Activated naive CD8-positive, alpha-beta T cell treated with anti-CD3 and anti-CD28 coated beads for 36 hours (primary cell): ENCODE measurements at regions not wholly inside any gene's neighbourhood (a gene's known extent, or its start where the extent isn't known, plus 50 kb on each side); places are given as distances from the start of the nearest gene placed in this dataset.
"Not testable (repeated sequence)": the region's sequence is repeated elsewhere in the genome, so short reads cannot be mapped to it uniquely, and the experiment has no call there.

Experiments used
- DNase-seq: peaks from one replicate; pipeline ENCODE4 v3.0.0; 2021
- H3K27ac Mint-ChIP-seq: one replicate; pipeline ENCODE4 v1.8.0; 2022; ENCODE audit warnings: mild to moderate bottlenecking, moderate library complexity, mixed read lengths
- H3K27me3 Mint-ChIP-seq: one replicate; pipeline ENCODE4 v1.8.0; 2022; ENCODE audit warnings: mild to moderate bottlenecking, mixed read lengths
- H3K36me3 Mint-ChIP-seq: one replicate; pipeline ENCODE4 v1.8.0; 2021; ENCODE audit warnings: mild to moderate bottlenecking, mixed read lengths
- H3K4me1 Mint-ChIP-seq: one replicate; pipeline ENCODE4 v1.8.0; 2021; ENCODE audit warnings: mixed read lengths
- H3K4me3 Mint-ChIP-seq: one replicate; pipeline ENCODE4 v1.8.0; 2022; ENCODE audit warnings: mild to moderate bottlenecking, moderate library complexity, mixed read lengths
- H3K9me3 Mint-ChIP-seq: one replicate; pipeline ENCODE4 v1.8.0; 2022; ENCODE audit warnings: mixed read lengths

DNA sequence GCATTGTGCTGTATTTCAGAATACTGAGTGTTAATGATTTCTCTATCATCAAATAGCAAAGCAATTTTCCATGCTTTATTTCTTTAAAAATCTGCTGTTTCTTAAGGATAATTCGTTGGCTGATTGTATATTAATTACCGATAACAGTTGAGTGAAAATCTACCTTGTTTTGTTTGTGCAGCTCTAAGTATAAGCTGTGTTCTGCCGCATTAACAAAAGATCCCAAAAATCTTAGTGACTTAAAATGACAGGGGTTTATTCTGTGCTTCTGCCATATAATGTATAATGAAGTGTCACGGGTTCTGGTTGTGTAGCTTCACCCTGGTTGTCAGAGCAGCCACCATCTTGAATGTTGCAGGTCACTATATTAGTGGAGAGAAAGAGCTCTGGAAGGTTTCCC, 196.1 kb downstream of the ACTR3 start:
- H3K36me3 Mint-ChIP-seq = no peaks in the 10 kb centered on the region
- DNase-seq = no peak
- H3K9me3 Mint-ChIP-seq = no peaks in the 10 kb centered on the region
- no peak overlapping the region for H3K4me3 Mint-ChIP-seq
- no peak overlapping the region for H3K27ac Mint-ChIP-seq
- H3K27me3 Mint-ChIP-seq = peaks cover 18% of the 10 kb centered on the region
- H3K4me1 Mint-ChIP-seq = no peaks in the 10 kb centered on the region

DNA sequence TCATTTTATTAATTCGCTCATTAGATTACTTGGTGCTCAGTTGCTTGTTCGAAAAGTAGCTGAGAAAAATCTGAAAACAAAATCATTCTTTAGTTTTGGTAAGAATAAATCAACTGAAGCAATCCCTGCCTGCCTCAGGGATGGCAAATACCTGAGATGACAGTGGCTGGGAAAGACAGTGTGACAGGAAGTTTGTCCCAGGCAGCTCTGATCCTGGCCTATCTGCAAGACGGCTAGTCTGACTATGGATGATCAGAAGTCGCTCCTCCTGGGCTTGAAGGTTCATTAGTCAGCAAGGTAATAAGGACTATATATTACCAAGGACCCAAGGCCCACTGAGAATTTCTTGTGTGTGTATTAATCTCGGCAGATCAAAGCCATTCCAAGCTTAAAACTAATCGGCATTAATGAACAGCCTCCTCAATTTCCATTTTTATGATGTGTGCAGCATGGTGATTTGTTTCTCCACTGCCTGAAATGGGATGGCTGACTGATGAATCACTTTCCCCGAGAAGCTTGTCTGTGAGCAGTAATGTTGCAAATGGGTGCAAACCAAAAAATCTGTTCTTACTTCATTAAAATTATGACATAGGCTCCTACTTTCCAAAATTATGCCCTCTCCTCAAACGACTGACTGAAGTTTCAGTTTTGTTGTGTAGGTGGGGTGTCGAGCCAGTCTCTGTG, 199.9 kb downstream of the ACTR3 start:
- Mint-ChIP-seq H3K36me3 (no peaks in the 10 kb centered on the region), H3K4me1 (no peaks in the 10 kb centered on the region), H3K9me3 (peaks cover under 1% of the 10 kb centered on the region), H3K27ac (no peak overlapping the region), H3K4me3 (no peak overlapping the region), H3K27me3 (peaks cover 4% of the 10 kb centered on the region)
- DNase-seq = no peak

DNA sequence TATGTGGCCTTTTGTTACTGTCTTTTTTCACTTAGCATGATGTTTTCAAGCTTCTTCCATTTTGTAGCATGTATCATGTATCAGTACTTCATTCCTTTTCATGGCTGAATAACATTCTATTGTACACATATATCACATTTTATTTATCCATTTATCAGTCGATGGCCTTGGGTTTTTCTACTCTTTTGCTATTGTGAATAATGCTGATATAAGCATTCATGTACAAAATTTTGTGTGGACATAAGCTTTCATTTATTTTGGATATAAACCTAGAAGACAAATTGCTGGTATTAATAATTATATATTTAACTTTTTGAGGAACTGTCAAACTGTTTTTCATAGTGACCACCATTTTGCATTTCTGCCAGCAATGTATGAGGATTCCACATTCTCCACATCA, 201.1 kb downstream of the ACTR3 start:
- DNase-seq = no peak
- Mint-ChIP-seq H3K36me3 (no peaks in the 10 kb centered on the region), H3K4me1 (no peaks in the 10 kb centered on the region), H3K27me3 (peaks cover 8% of the 10 kb centered on the region), H3K9me3 (peaks cover 6% of the 10 kb centered on the region), H3K27ac (no peak overlapping the region), H3K4me3 (no peak overlapping the region)

DNA sequence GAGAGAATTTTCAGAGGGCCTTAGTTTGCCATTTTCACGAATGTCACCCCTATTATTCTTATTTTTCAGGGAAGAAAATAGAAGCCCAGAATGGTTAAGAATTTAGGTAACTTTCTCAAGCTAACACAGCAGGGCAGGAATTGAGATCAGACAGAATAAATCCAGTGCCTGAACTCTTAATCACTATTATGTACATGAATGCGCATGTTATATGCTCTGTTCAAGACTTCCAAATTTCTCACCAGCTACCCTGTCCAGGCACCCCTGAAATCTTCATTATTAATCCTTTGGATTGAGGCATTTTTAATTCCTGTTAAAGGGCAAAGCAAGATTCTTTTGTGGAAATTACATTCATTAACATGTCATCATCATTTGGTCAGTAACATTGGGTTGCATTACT, 218.4 kb downstream of the ACTR3 start:
- H3K4me3 Mint-ChIP-seq = no peak overlapping the region
- H3K27ac Mint-ChIP-seq = no peak overlapping the region
- H3K36me3 Mint-ChIP-seq = no peaks in the 10 kb centered on the region
- no peaks in the 10 kb centered on the region for H3K4me1 Mint-ChIP-seq
- peaks cover 18% of the 10 kb centered on the region for H3K27me3 Mint-ChIP-seq
- no peak for DNase-seq
- peaks cover 16% of the 10 kb centered on the region for H3K9me3 Mint-ChIP-seq

DNA sequence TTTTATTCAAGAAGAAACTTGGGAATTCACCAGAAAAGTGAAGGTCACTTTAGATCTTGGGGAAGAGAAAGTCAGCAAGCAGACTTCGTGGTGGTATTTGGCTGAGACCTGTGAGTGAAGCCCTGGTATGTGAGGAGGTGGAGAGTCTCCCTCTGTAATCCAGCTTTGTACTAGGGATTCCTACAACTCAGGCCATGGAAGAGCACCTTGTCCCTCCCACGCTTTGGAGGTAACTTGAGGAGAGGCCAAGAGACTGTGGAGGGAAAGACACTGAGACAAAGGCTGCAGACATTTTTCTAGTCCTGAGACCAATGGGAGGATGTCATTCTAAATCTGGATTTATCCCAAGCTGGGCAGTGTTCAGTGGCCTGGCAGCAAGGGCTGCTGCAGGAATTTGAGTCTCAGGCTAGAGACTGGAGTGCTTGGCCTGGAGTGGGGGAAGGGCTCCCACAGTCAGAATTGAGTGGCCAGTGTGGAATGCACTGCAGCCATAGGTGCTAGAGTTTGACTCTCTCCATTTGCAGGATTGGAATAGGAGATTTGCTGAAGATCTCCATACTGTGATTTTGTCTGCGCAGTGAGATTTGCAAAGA, 219.0 kb downstream of the ACTR3 start:
- Mint-ChIP-seq H3K4me3 (no peak overlapping the region), H3K4me1 (no peaks in the 10 kb centered on the region), H3K27me3 (peaks cover 22% of the 10 kb centered on the region), H3K27ac (no peak overlapping the region), H3K36me3 (no peaks in the 10 kb centered on the region), H3K9me3 (peaks cover 13% of the 10 kb centered on the region)
- no peak for DNase-seq

DNA sequence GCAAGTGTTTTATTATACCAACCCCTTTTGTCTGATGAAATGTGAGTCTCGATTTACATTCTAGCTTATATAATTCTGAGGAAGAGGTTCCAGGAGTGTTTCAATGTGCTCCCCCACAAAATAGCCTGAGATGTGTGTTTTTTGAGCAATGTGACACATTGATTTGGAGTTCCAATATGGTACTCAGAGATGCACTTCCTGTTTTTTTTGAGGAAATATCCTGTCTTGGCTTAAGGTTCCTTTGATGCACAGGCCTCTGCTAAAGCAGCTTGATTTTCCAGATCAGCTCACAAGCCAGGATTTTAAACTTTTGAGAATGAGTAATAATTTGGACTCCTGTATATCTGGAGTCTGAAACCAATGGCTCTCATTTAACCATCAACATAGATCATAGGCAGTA, 221.4 kb downstream of the ACTR3 start:
- DNase-seq = no peak
- Mint-ChIP-seq H3K36me3 (no peaks in the 10 kb centered on the region), H3K27ac (no peak overlapping the region), H3K4me1 (no peaks in the 10 kb centered on the region), H3K9me3 (peaks cover 3% of the 10 kb centered on the region), H3K4me3 (no peak overlapping the region), H3K27me3 (peaks cover 23% of the 10 kb centered on the region)

DNA sequence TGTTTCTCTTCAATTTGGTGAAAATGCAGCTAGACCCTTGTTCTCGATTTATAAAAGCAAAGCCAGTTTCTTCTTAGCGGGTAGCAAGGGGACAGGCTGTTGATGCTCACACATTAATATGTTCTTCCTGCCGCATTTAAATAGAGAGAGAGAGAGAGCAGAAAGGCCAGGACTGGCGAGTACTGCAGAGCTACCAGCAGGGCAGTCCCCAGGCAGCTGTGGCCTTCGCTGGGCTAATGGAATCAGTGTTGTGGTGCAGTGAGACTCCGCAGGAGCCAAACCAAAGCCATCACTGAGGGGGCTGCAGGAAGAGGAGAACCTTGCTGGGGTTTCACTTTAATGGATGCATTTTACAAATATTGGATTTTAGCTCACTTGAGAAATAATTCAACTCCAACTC, 223.6 kb downstream of the ACTR3 start:
- no peaks in the 10 kb centered on the region for H3K36me3 Mint-ChIP-seq
- H3K4me1 Mint-ChIP-seq = no peaks in the 10 kb centered on the region
- H3K27ac Mint-ChIP-seq = no peak overlapping the region
- H3K9me3 Mint-ChIP-seq = no peaks in the 10 kb centered on the region
- H3K4me3 Mint-ChIP-seq = no peak overlapping the region
- no peak for DNase-seq
- peaks cover 21% of the 10 kb centered on the region for H3K27me3 Mint-ChIP-seq

DNA sequence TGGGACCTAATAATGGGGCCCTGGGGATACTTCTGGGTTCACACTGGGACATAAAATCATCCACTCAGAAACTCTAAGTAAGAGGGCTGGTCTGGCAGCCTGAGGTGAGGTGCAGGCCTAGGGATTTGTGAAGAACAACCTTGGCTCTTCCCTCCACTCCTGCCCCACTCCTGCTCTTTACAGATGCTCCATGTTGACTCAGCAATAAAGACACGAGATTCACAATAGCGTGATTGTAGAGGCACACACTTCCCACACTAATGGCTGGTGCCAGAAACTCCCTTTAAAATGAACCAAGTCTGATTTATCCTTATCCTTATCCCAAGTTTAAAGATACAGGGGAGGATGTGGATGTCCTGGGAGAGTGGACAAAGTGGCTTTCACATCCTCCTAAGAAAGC, 228.2 kb downstream of the ACTR3 start:
- Mint-ChIP-seq H3K4me3 (no peak overlapping the region), H3K9me3 (no peaks in the 10 kb centered on the region), H3K27ac (no peak overlapping the region), H3K36me3 (no peaks in the 10 kb centered on the region), H3K27me3 (peaks cover 11% of the 10 kb centered on the region), H3K4me1 (no peaks in the 10 kb centered on the region)
- no peak for DNase-seq

DNA sequence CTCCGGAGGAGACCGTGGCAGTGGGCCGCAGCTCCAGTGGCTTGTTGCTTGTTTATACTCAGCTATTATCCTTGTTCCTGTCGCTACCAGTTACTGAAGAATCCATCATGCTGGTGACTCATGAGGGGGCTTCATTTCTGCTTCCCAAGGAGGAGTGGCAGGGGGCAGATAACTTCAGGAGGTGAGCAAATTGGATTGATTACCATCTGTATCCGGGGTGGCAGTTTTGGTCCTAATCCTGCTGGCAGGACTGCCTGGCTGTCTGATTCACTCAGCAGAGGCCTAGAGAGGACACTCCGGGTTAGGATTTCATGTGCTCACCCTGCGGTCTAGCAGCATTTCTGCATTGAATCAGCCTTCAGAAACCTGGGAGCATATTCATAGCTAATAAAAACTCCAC, 230.0 kb downstream of the ACTR3 start:
- no peaks in the 10 kb centered on the region for H3K4me1 Mint-ChIP-seq
- no peak overlapping the region for H3K4me3 Mint-ChIP-seq
- H3K36me3 Mint-ChIP-seq = no peaks in the 10 kb centered on the region
- no peak overlapping the region for H3K27ac Mint-ChIP-seq
- peaks cover 11% of the 10 kb centered on the region for H3K27me3 Mint-ChIP-seq
- no peak for DNase-seq
- H3K9me3 Mint-ChIP-seq = no peaks in the 10 kb centered on the region

DNA sequence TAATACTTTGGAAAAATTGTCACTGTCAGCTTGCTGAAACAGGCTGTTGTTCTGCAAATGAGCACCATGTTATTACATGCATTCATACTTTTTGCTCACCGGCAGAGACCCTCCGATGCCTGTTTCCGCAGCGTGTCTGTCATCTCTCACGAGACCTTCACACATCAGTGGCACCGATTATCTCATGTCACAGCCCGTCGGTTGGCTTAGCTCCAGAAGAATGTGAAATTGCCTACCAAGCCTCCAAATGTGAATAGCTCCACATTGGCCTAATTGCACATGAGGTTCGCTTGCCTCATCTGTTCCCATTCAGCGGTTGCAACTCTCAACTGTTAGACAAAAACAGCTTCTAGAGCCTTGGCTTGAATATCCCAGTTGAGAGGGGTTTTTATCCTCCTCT, 233.0 kb downstream of the ACTR3 start:
- no peaks in the 10 kb centered on the region for H3K36me3 Mint-ChIP-seq

DNA sequence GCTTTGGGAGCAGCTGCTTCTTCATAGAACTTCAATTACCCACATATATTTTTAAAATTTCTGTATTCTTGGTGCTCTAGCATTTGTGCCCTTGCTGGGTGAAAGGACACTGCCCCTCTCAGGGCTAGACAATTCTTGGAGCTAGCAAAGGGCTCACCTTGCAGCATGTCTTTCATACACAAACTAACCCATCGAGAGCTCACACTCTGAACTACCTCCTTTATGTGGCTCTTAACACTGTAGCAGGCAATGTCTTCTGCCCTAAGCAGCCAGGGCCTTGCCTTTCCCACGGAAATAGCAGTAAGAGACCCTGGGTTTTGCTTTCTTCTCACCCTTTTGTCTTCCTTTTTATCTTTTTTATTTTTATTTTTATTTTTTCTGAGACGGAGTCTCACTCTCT, 234.0 kb downstream of the ACTR3 start:
- no peaks in the 10 kb centered on the region for H3K36me3 Mint-ChIP-seq
- no peak for DNase-seq
- peaks cover 14% of the 10 kb centered on the region for H3K27me3 Mint-ChIP-seq
- H3K9me3 Mint-ChIP-seq = no peaks in the 10 kb centered on the region
- no peak overlapping the region for H3K4me3 Mint-ChIP-seq
- no peaks in the 10 kb centered on the region for H3K4me1 Mint-ChIP-seq
- H3K27ac Mint-ChIP-seq = no peak overlapping the region

More for the DNA sequence above, 233.0 kb downstream of the ACTR3 start:
- DNase-seq = no peak
- Mint-ChIP-seq H3K4me1 (no peaks in the 10 kb centered on the region), H3K27me3 (peaks cover 7% of the 10 kb centered on the region), H3K4me3 (no peak overlapping the region), H3K27ac (no peak overlapping the region), H3K9me3 (no peaks in the 10 kb centered on the region)

DNA sequence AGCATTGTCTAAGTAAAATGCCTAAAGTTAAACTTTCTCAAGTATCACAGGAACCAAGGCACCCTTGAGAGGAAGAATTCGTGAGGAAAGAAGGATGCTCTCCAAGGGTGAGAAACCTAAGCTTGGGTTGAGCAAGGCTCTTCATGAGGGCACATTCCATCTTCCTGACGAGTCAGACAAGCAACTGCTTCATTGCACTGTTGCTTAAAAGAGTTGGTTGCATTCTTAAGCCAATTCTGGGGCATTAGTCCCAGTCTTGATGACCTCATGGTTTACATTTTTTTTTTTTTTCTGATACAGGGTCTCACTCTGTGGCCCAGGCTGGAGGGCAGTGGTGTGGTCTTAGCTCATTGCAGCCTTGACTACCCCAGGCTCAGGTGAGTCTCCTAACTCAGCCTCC, 237.5 kb downstream of the ACTR3 start:
- no peak overlapping the region for H3K4me3 Mint-ChIP-seq
- H3K9me3 Mint-ChIP-seq = no peaks in the 10 kb centered on the region
- DNase-seq = no peak
- H3K27ac Mint-ChIP-seq = no peak overlapping the region
- H3K4me1 Mint-ChIP-seq = no peaks in the 10 kb centered on the region
- H3K27me3 Mint-ChIP-seq = peaks cover 24% of the 10 kb centered on the region
- H3K36me3 Mint-ChIP-seq = no peaks in the 10 kb centered on the region

DNA sequence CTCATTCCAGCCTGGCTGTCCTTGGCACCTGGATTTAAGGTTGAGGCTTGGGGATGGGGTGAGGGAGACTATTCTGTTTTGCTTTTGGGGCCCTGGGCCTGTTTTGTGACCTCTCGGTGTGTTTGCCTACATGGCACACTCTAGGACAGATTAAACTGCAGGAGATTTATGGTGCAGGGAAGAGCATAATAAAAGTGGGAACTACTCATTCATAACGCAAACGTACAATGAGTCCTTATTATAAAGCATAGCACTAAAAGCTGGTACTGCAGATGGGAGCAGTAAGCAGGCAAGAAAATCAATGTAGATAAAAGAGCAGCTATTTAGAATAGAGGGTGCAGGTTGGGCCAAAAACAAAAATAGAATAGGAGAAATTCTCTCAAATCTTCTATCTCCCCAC, 238.4 kb downstream of the ACTR3 start:
- Mint-ChIP-seq H3K27me3 (peaks cover 29% of the 10 kb centered on the region), H3K4me1 (no peaks in the 10 kb centered on the region), H3K9me3 (no peaks in the 10 kb centered on the region), H3K36me3 (no peaks in the 10 kb centered on the region), H3K27ac (no peak overlapping the region), H3K4me3 (no peak overlapping the region)
- DNase-seq = no peak

DNA sequence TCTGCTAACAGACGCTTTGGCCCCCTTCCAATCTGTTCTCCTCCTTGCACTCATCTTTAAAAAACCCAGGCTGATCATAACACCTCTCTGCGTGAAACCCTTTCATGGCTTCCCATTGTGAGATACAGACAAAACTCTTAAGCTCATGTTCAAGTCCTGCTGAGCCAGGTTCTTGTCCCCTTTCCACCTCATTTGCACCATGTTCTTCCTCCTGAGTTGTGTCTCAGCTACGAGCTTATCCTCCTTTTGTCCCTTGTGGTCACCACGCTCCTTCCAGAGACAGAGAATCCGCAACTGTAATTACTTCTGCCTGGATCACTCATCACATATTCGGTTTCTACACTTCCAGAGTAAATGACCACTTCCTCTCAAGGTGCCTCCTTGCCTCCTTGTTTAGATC, 238.8 kb downstream of the ACTR3 start:
- Mint-ChIP-seq H3K9me3 (no peaks in the 10 kb centered on the region), H3K36me3 (no peaks in the 10 kb centered on the region), H3K27ac (no peak overlapping the region), H3K4me1 (no peaks in the 10 kb centered on the region), H3K27me3 (peaks cover 26% of the 10 kb centered on the region), H3K4me3 (no peak overlapping the region)
- no peak for DNase-seq

DNA sequence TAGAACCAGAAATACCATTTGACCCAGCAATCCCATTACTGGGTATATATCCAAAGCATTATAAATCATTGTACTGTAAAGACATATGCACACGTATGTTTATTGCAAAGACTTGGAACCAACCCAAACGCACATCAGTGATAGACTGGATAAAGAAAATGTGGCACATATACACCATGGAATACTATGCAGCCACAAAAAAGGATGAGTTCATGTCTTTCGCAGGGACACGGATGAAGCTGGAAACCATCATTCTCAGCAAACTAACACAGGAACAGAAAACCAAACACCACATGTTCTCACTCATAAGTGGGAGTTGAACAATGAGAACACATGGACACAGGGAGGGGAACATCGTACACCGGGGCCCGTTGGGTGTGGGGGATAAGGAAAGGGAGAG, 242.2 kb downstream of the ACTR3 start:
- H3K27ac Mint-ChIP-seq, DNase-seq, H3K4me3 Mint-ChIP-seq, H3K4me1 Mint-ChIP-seq, H3K9me3 Mint-ChIP-seq, H3K36me3 Mint-ChIP-seq: not testable (repeated sequence)
- peaks cover 26% of the 10 kb centered on the region for H3K27me3 Mint-ChIP-seq

DNA sequence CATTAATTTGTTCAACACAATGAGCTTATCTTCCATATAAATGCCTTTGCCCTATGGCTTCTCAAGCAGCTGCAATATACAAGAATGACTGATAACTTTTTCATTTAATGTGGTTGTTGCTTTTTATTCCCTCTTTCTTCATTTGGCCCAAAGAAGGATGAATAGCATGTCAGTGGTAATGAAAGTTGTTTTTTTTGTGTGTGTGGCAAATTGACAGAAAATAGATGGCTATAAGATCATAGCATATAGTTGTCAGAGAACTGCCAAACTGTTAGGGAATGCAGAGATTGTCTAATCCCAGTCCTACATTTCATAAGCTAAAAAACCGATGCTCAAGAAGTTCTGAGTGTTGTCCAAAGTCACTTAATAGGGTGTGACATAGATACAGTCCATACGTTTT, 244.3 kb downstream of the ACTR3 start:
- H3K27me3 Mint-ChIP-seq = peaks cover 13% of the 10 kb centered on the region
- H3K4me1 Mint-ChIP-seq = no peaks in the 10 kb centered on the region
- H3K27ac Mint-ChIP-seq = no peak overlapping the region
- DNase-seq = no peak
- no peaks in the 10 kb centered on the region for H3K9me3 Mint-ChIP-seq
- H3K36me3 Mint-ChIP-seq = no peaks in the 10 kb centered on the region
- H3K4me3 Mint-ChIP-seq = no peak overlapping the region
